ENCODE measurements at regions not wholly inside any gene's neighbourhood (a gene's known extent, or its start where the extent isn't known, plus 50 kb on each side); places are given as distances from the start of the nearest gene placed in this dataset.

DNA sequence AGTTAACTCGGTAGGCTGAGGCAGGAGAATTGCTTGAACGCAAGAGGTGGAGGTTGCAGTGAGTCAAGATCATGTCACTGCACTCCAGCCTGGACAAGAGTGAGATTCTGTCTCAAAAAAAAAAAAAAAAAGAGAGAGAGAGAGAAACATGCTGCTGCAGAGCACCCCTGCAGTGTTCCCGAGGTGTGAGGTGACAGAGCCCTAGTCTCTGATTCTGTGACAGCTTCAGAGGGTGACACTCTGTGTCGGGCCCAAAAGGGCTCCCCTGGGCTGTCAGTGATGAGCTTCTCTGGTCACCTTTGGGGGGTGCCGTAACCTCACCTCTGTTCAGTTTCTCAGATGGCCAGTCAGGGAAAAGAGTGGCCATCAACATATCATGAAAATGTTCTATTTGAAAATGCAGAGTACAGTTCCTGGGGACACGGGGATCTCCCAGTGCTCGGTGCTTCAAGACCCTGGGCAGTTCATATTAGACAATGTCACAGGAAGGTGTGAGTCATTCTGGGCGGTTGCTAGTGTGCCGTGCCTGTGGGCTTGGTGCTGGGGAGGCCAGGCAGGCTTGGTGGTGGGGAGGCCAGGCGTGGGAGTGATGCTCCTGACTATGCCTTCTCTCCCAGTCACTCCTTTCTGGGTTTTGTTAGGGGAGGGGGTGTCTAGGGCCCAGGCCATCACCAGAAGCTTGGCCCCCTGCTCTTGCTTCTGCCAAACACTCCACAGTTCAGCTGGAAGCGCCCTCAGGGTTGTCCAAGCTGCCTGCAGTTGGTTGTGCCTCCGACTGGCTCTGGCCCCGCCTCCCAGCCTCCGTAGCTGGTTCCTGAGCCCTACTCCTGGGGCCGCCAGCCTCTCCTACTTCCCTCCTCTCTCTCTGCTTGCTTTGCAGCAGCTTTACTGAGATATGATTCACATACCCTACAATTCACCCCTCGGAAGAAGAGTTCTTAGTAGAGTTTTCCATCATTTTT, 52.5 kb upstream of the CLDN5 start:
- POLR2A ChIA-PET = no interaction called here
- Histone ChIP-seq H3K9ac (ENCODE audit: low read length) (no peak overlapping the region), H3K27me3 (ENCODE audit: insufficient read depth, low read length) (no peaks in the 10 kb centered on the region), H3K36me3 (ENCODE audit: control insufficient read depth in 1 of 2, insufficient read depth in 2 of 2, low read length in 2 of 2) (no peaks in the 10 kb centered on the region), H2AFZ (ENCODE audit: low read depth, low read length, poor library complexity, severe bottlenecking) (no peak overlapping the region), H4K20me1 (ENCODE audit: insufficient read depth) (no peaks in the 10 kb centered on the region), H3K27ac (ENCODE audit: low read depth, low read length) (no peak overlapping the region), H3K4me2 (ENCODE audit: low read length) (peak overlapping the region; percentile 34), H3K4me3 (replicated peaks in 1 of 2; ENCODE audit: low read depth in 1 of 2, low read length in 2 of 2) (no peak overlapping the region), H3K4me1 (ENCODE audit: control insufficient read depth in 1 of 2, insufficient read depth in 2 of 2, low read length in 2 of 2) (peaks cover 0 to 14% of the 10 kb centered on the region in 2 experiments; a peak in 2 of 4 replicates), H3K9me2 (ENCODE audit: insufficient read depth) (no peaks in the 10 kb centered on the region), H3K9me3 (ENCODE audit: control insufficient read depth in 1 of 2, insufficient read depth in 1 of 2, low read depth in 1 of 2, low read length in 2 of 2) (no peaks in the 10 kb centered on the region), H3K79me2 (ENCODE audit: insufficient read depth, low read length) (no peaks in the 10 kb centered on the region)
- ATAC-seq (peak; percentile 73), DNase-seq (ENCODE audit: low read depth, low spot score) (no peak)
- RAD21 ChIA-PET (ENCODE audit: low non-redundant PET in 1 of 2, low total read pairs in 2 of 2, uncharacterized antibody in 2 of 2, unreplicated experiment in 2 of 2) = no interaction called here
- CTCF ChIA-PET = no interaction called here
- TF ChIP-seq YY1 (IDR thresholded peaks at IDR 0.05; ENCODE audit: extremely low read depth, insufficient replicate concordance, low read depth, low read length) (no peak), ELF1 (IDR thresholded peaks at IDR 0.05; ENCODE audit: borderline replicate concordance, low read depth) (no peak), FOSL1 (IDR thresholded peaks at IDR 0.05; ENCODE audit: low read depth) (no peak), EZH2phosphoT487 (IDR thresholded peaks at IDR 0.05; ENCODE audit: borderline replicate concordance) (no peak), RAD21 (IDR thresholded peaks at IDR 0.05; ENCODE audit: low read depth) (peak; percentile 13; the same call in 1 of the 2 replicates)
- TF ChIP-seq, protein P1, sequence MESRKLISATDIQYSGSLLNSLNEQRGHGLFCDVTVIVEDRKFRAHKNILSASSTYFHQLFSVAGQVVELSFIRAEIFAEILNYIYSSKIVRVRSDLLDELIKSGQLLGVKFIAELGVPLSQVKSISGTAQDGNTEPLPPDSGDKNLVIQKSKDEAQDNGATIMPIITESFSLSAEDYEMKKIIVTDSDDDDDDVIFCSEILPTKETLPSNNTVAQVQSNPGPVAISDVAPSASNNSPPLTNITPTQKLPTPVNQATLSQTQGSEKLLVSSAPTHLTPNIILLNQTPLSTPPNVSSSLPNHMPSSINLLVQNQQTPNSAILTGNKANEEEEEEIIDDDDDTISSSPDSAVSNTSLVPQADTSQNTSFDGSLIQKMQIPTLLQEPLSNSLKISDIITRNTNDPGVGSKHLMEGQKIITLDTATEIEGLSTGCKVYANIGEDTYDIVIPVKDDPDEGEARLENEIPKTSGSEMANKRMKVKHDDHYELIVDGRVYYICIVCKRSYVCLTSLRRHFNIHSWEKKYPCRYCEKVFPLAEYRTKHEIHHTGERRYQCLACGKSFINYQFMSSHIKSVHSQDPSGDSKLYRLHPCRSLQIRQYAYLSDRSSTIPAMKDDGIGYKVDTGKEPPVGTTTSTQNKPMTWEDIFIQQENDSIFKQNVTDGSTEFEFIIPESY (IDR thresholded peaks at IDR 0.05; ENCODE audit: extremely low read depth, insufficient replicate concordance, low read length) = no peak
- TF ChIP-seq, protein P2, sequence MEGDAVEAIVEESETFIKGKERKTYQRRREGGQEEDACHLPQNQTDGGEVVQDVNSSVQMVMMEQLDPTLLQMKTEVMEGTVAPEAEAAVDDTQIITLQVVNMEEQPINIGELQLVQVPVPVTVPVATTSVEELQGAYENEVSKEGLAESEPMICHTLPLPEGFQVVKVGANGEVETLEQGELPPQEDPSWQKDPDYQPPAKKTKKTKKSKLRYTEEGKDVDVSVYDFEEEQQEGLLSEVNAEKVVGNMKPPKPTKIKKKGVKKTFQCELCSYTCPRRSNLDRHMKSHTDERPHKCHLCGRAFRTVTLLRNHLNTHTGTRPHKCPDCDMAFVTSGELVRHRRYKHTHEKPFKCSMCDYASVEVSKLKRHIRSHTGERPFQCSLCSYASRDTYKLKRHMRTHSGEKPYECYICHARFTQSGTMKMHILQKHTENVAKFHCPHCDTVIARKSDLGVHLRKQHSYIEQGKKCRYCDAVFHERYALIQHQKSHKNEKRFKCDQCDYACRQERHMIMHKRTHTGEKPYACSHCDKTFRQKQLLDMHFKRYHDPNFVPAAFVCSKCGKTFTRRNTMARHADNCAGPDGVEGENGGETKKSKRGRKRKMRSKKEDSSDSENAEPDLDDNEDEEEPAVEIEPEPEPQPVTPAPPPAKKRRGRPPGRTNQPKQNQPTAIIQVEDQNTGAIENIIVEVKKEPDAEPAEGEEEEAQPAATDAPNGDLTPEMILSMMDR (IDR thresholded peaks at IDR 0.05 in 2 of 3, conservative IDR thresholded peaks at IDR 0.05 in 1 of 3; ENCODE audit: borderline replicate concordance in 1 of 3, insufficient read depth in 1 of 3, low read depth in 2 of 3, low read length in 2 of 3) = no peak
- intact Hi-C loops (cut with micrococcal nuclease) = no loop called here
- BruUV-seq (replicated peaks) = no TSS peak
